ENCODE measurements at regions not wholly inside any gene's neighbourhood (a gene's known extent, or its start where the extent isn't known, plus 50 kb on each side); places are given as distances from the start of the nearest gene placed in this dataset.

- DNase-seq (ENCODE audit: low spot score) = no peak
Observed at GRCh38 chr13:55245005-55245644, 1895.6 kb upstream of the PRR20A start.

GRCh38 chr13:55255236-55255635 is 1885.5 kb upstream of the PRR20A start:
- DNase-seq (ENCODE audit: low spot score) = no peak

GRCh38 chr13:55263045-55263444 is 1877.7 kb upstream of the PRR20A start:
- no peak for DNase-seq (ENCODE audit: low spot score)

- no peak for DNase-seq (ENCODE audit: low spot score)
Observed at GRCh38 chr13:55266644-55267043, 1874.1 kb upstream of the PRR20A start.

GRCh38 chr13:55298201-55298600 is 1842.5 kb upstream of the PRR20A start:
- no peak for DNase-seq (ENCODE audit: low spot score)

GRCh38 chr13:55302568-55302967 is 1838.2 kb upstream of the PRR20A start:
- DNase-seq (ENCODE audit: low spot score) = peak; percentile 14

- DNase-seq (ENCODE audit: low spot score) = no peak
Observed at GRCh38 chr13:55307909-55308308, 1832.8 kb upstream of the PRR20A start.

GRCh38 chr13:55341891-55342290 is 1798.8 kb upstream of the PRR20A start:
- no peak for DNase-seq (ENCODE audit: low spot score)

GRCh38 chr13:55345224-55345623 is 1795.5 kb upstream of the PRR20A start:
- no peak for DNase-seq (ENCODE audit: low spot score)

GRCh38 chr13:55347528-55347927 is 1793.2 kb upstream of the PRR20A start:
- no peak for DNase-seq (ENCODE audit: low spot score)

GRCh38 chr13:55359067-55359466 is 1781.7 kb upstream of the PRR20A start:
- DNase-seq (ENCODE audit: low spot score) = no peak

GRCh38 chr13:55361141-55361540 is 1779.6 kb upstream of the PRR20A start:
- DNase-seq (ENCODE audit: low spot score) = no peak

- DNase-seq (ENCODE audit: low spot score) = no peak
Observed at GRCh38 chr13:55366676-55367075, 1774.0 kb upstream of the PRR20A start.

GRCh38 chr13:55394470-55394869 is 1746.2 kb upstream of the PRR20A start:
- no peak for DNase-seq (ENCODE audit: low spot score)

- DNase-seq (ENCODE audit: low spot score) = no peak
Observed at GRCh38 chr13:55402870-55403269, 1737.8 kb upstream of the PRR20A start.

- DNase-seq (ENCODE audit: low spot score) = no peak
Observed at GRCh38 chr13:55403887-55404487, 1736.7 kb upstream of the PRR20A start.

GRCh38 chr13:55410398-55411330 is 1730.1 kb upstream of the PRR20A start:
- no peak for DNase-seq (ENCODE audit: low spot score)

GRCh38 chr13:55418095-55418494 is 1722.6 kb upstream of the PRR20A start:
- DNase-seq (ENCODE audit: low spot score) = no peak

GRCh38 chr13:55432814-55433213 is 1707.9 kb upstream of the PRR20A start:
- peak; percentile 58 for DNase-seq (ENCODE audit: low spot score)

- DNase-seq (ENCODE audit: low spot score) = no peak
Observed at GRCh38 chr13:55437162-55437561, 1703.6 kb upstream of the PRR20A start.

GRCh38 chr13:55439450-55439849 is 1701.3 kb upstream of the PRR20A start:
- DNase-seq (ENCODE audit: low spot score) = no peak

- DNase-seq (ENCODE audit: low spot score) = no peak
Observed at GRCh38 chr13:55440465-55441085, 1700.1 kb upstream of the PRR20A start.

GRCh38 chr13:55464222-55464621 is 1676.5 kb upstream of the PRR20A start:
- DNase-seq (ENCODE audit: low spot score) = no peak

All from RKO (cell line).